Thoracic aorta (tissue), 2 donors: ENCODE measurements at regions not wholly inside any gene's neighbourhood (a gene's known extent, or its start where the extent isn't known, plus 50 kb on each side); places are given as distances from the start of the nearest gene placed in this dataset.

Source experiments
- ATAC-seq: fragments of 150-250 bp; one replicate; pipeline ENCODE4 v1.8.0; 2017; ENCODE audit warnings: low read depth; ENCODE audit not compliant: insufficient number of reproducible peaks, low FRiP score
- DNase-seq: peaks from one replicate; pipeline ENCODE4 v3.0.0-alpha.2; 2020; ENCODE audit warnings: low spot score
- H3K27ac ChIP-seq, 2 donors: fragments of 200-600 bp; sonication (generic); 1 replicate in 1 of 2; 2 replicates in 1 of 2; pipeline ENCODE4 v1.5.1; 2016; ENCODE audit warnings: mild to moderate bottlenecking in 2 of 2, moderate library complexity in 2 of 2
- H3K27me3 ChIP-seq: fragments of 200-600 bp; sonication (generic); replicated peaks from 2 replicates; pipeline ENCODE4 v1.6.0; 2016; ENCODE audit warnings: mild to moderate bottlenecking; ENCODE audit not compliant: insufficient read depth
- H3K36me3 ChIP-seq: fragments of 200-600 bp; sonication (generic); one replicate; pipeline ENCODE4 v1.5.1; 2016
- H3K4me1 ChIP-seq, 2 donors: fragments of 200-600 bp; sonication (generic); 1 replicate in 1 of 2; 2 replicates in 1 of 2; pipeline versions ENCODE4 v1.5.1 to v1.6.0; 2016; ENCODE audit warnings: low read depth in 2 of 2, mild to moderate bottlenecking in 1 of 2; ENCODE audit not compliant: control insufficient read depth in 1 of 2
- H3K4me3 ChIP-seq: fragments of 200-600 bp; sonication (generic); 2 replicates; pipeline ENCODE4 v1.5.1; 2016; ENCODE audit warnings: mild to moderate bottlenecking
- H3K9me3 ChIP-seq: fragments of 200-600 bp; sonication (generic); 2 replicates; pipeline ENCODE4 v1.5.1; 2016
- CTCF ChIP-seq: fragments of 200-600 bp; sonication (generic); IDR thresholded peaks from one replicate; pipeline ENCODE4 v1.5.1; 2019; ENCODE audit warnings: antibody characterized with exemption

- H3K36me3 ChIP-seq = no peaks in the 10 kb centered on the region
- no peak for ATAC-seq
- peaks cover 16% of the 10 kb centered on the region for H3K9me3 ChIP-seq
- no peaks in the 10 kb centered on the region for H3K27me3 ChIP-seq
- TF ChIP-seq CTCF = no peak
- no peak overlapping the region for H3K4me3 ChIP-seq
- no peak for DNase-seq
- H3K27ac ChIP-seq = no peak overlapping the region
- H3K4me1 ChIP-seq = no peaks in the 10 kb centered on the region
Measured at GRCh38 chr9:11269036-11269435, 656.2 kb upstream of the PTPRD start.

- H3K27ac ChIP-seq = no peak overlapping the region
- no peak for ATAC-seq
- TF ChIP-seq CTCF = no peak
Measured at GRCh38 chr9:11275158-11275695, 662.4 kb upstream of the PTPRD start.

GRCh38 chr9:11312966-11313365 lies 700.2 kb upstream of the PTPRD start:
- H3K9me3 ChIP-seq = no peaks in the 10 kb centered on the region
- H3K4me1 ChIP-seq = no peaks in the 10 kb centered on the region
- DNase-seq (no peak), ATAC-seq (no peak)
- TF ChIP-seq CTCF = no peak
- no peak overlapping the region for H3K27ac ChIP-seq
- H3K36me3 ChIP-seq = no peaks in the 10 kb centered on the region
- H3K27me3 ChIP-seq = no peaks in the 10 kb centered on the region
- H3K4me3 ChIP-seq = no peak overlapping the region

More at GRCh38 chr9:11275158-11275695, 662.4 kb upstream of the PTPRD start:
- H3K9me3 ChIP-seq = peaks cover under 1% of the 10 kb centered on the region
- no peaks in the 10 kb centered on the region for H3K27me3 ChIP-seq
- H3K4me1 ChIP-seq = no peaks in the 10 kb centered on the region
- no peak for DNase-seq
- H3K36me3 ChIP-seq = no peaks in the 10 kb centered on the region
- no peak overlapping the region for H3K4me3 ChIP-seq

- H3K36me3 ChIP-seq = no peaks in the 10 kb centered on the region
- no peak for TF ChIP-seq CTCF
- H3K27ac ChIP-seq = no peak overlapping the region
- H3K9me3 ChIP-seq = no peaks in the 10 kb centered on the region
- no peak for ATAC-seq
- DNase-seq = no peak
- H3K4me3 ChIP-seq = no peak overlapping the region
- H3K4me1 ChIP-seq = no peaks in the 10 kb centered on the region
- no peaks in the 10 kb centered on the region for H3K27me3 ChIP-seq
Measured at GRCh38 chr9:11318946-11319345, 706.1 kb upstream of the PTPRD start.

GRCh38 chr9:11319538-11319937 lies 706.7 kb upstream of the PTPRD start:
- Histone ChIP-seq H3K27ac (no peak overlapping the region), H3K9me3 (no peaks in the 10 kb centered on the region), H3K4me3 (no peak overlapping the region), H3K27me3 (no peaks in the 10 kb centered on the region), H3K36me3 (no peaks in the 10 kb centered on the region), H3K4me1 (no peaks in the 10 kb centered on the region)
- TF ChIP-seq CTCF = no peak
- ATAC-seq (no peak), DNase-seq (no peak)
